ENCODE measurements at regions not wholly inside any gene's neighbourhood (a gene's known extent, or its start where the extent isn't known, plus 50 kb on each side); places are given as distances from the start of the nearest gene placed in this dataset.
A peak's percentile ranks its signal among the peaks of the same experiment; 100 is the strongest.

GRCh38 chr4:171142045-171142444 lies 671.2 kb upstream of the GALNTL6 start:
- Histone ChIP-seq H3K27ac (ENCODE audit: low read length) (no peak overlapping the region), H3K27me3 (replicated peaks; ENCODE audit: insufficient read depth, low read length) (no peaks in the 10 kb centered on the region), H3K4me2 (ENCODE audit: low read depth, low read length) (no peak overlapping the region), H3K9me3 (replicated peaks; ENCODE audit: insufficient read depth, low read length) (no peaks in the 10 kb centered on the region), H3K4me3 (ENCODE audit: low read length) (no peak overlapping the region), H3F3A (ENCODE audit: insufficient read depth, low read length) (no peaks in the 10 kb centered on the region), H4K20me1 (ENCODE audit: insufficient read depth, low read length) (no peaks in the 10 kb centered on the region), H3K4me1 (ENCODE audit: low read length) (no peaks in the 10 kb centered on the region), H3K36me3 (replicated peaks; ENCODE audit: insufficient read depth, low read length) (no peaks in the 10 kb centered on the region), H3K79me2 (ENCODE audit: low read length) (no peaks in the 10 kb centered on the region), H2AFZ (ENCODE audit: low read length) (no peak overlapping the region), H3K9ac (ENCODE audit: low read length) (no peak overlapping the region), H3K9me2 (replicated peaks; ENCODE audit: insufficient read depth, low read length) (no peaks in the 10 kb centered on the region)
- no peak for TF ChIP-seq EZH2phosphoT487 (IDR thresholded peaks at IDR 0.05; ENCODE audit: low read length)
- no peak for DNase-seq

GRCh38 chr4:171130256-171130801 lies 682.9 kb upstream of the GALNTL6 start:
- H3K9me2 ChIP-seq (replicated peaks; ENCODE audit: insufficient read depth, low read length) = no peaks in the 10 kb centered on the region
- H3K79me2 ChIP-seq (ENCODE audit: low read length) = no peaks in the 10 kb centered on the region
- H3K9me3 ChIP-seq (replicated peaks; ENCODE audit: insufficient read depth, low read length) = no peaks in the 10 kb centered on the region
- no peaks in the 10 kb centered on the region for H4K20me1 ChIP-seq (ENCODE audit: insufficient read depth, low read length)
- H3K27me3 ChIP-seq (replicated peaks; ENCODE audit: insufficient read depth, low read length) = no peaks in the 10 kb centered on the region
- no peak overlapping the region for H3K4me2 ChIP-seq (ENCODE audit: low read depth, low read length)
- H3K4me1 ChIP-seq (ENCODE audit: low read length) = 0 out of 2 replicates have a peak, but pooled peaks cover 3% of the 10 kb centered on the region
- no peak overlapping the region for H3K27ac ChIP-seq (ENCODE audit: low read length)
- H3K4me3 ChIP-seq (ENCODE audit: low read length) = no peak overlapping the region
- DNase-seq = peak; percentile 36
- H3K9ac ChIP-seq (ENCODE audit: low read length) = no peak overlapping the region
- no peak overlapping the region for H2AFZ ChIP-seq (ENCODE audit: low read length)
- H3F3A ChIP-seq (ENCODE audit: insufficient read depth, low read length) = no peaks in the 10 kb centered on the region
- TF ChIP-seq EZH2phosphoT487 (IDR thresholded peaks at IDR 0.05; ENCODE audit: low read length) (no peak), EZH2 (optimal IDR thresholded peaks at IDR 0.05; ENCODE audit: low read depth, low read length) (no peak), CTCF (IDR thresholded peaks at IDR 0.05; ENCODE audit: low read length) (no peak)
- H3K36me3 ChIP-seq (replicated peaks; ENCODE audit: insufficient read depth, low read length) = no peaks in the 10 kb centered on the region

GRCh38 chr4:171118091-171118490 lies 695.1 kb upstream of the GALNTL6 start:
- no peak overlapping the region for H3K9ac ChIP-seq (ENCODE audit: low read length)
- DNase-seq = no peak
- H3K4me2 ChIP-seq (ENCODE audit: low read depth, low read length) = no peak overlapping the region
- no peaks in the 10 kb centered on the region for H3K79me2 ChIP-seq (ENCODE audit: low read length)
- no peaks in the 10 kb centered on the region for H3K9me2 ChIP-seq (replicated peaks; ENCODE audit: insufficient read depth, low read length)
- no peak overlapping the region for H2AFZ ChIP-seq (ENCODE audit: low read length)
- H4K20me1 ChIP-seq (ENCODE audit: insufficient read depth, low read length) = no peaks in the 10 kb centered on the region
- TF ChIP-seq EZH2 (optimal IDR thresholded peaks at IDR 0.05; ENCODE audit: low read depth, low read length) (no peak), CTCF (IDR thresholded peaks at IDR 0.05; ENCODE audit: low read length) (no peak), EZH2phosphoT487 (IDR thresholded peaks at IDR 0.05; ENCODE audit: low read length) (no peak)
- no peaks in the 10 kb centered on the region for H3F3A ChIP-seq (ENCODE audit: insufficient read depth, low read length)
- H3K27me3 ChIP-seq (replicated peaks; ENCODE audit: insufficient read depth, low read length) = no peaks in the 10 kb centered on the region
- no peak overlapping the region for H3K27ac ChIP-seq (ENCODE audit: low read length)
- H3K9me3 ChIP-seq (replicated peaks; ENCODE audit: insufficient read depth, low read length) = no peaks in the 10 kb centered on the region
- H3K4me1 ChIP-seq (ENCODE audit: low read length) = no peaks in the 10 kb centered on the region
- H3K4me3 ChIP-seq (ENCODE audit: low read length) = no peak overlapping the region
- H3K36me3 ChIP-seq (replicated peaks; ENCODE audit: insufficient read depth, low read length) = no peaks in the 10 kb centered on the region

- no peak overlapping the region for H3K4me2 ChIP-seq (ENCODE audit: low read depth, low read length)
- H3K9me3 ChIP-seq (replicated peaks; ENCODE audit: insufficient read depth, low read length) = no peaks in the 10 kb centered on the region
- TF ChIP-seq EZH2 (optimal IDR thresholded peaks at IDR 0.05; ENCODE audit: low read depth, low read length) = no peak
- no peak for TF ChIP-seq EZH2phosphoT487 (IDR thresholded peaks at IDR 0.05; ENCODE audit: low read length)
- no peak for TF ChIP-seq CTCF (IDR thresholded peaks at IDR 0.05; ENCODE audit: low read length)
Measured at GRCh38 chr4:171117457-171117856, 695.7 kb upstream of the GALNTL6 start.

More at GRCh38 chr4:171117457-171117856, 695.7 kb upstream of the GALNTL6 start:
- H3K4me3 ChIP-seq (ENCODE audit: low read length) = no peak overlapping the region
- no peaks in the 10 kb centered on the region for H3K9me2 ChIP-seq (replicated peaks; ENCODE audit: insufficient read depth, low read length)
- no peak for DNase-seq
- no peak overlapping the region for H2AFZ ChIP-seq (ENCODE audit: low read length)
- H3K36me3 ChIP-seq (replicated peaks; ENCODE audit: insufficient read depth, low read length) = no peaks in the 10 kb centered on the region
- no peaks in the 10 kb centered on the region for H3K4me1 ChIP-seq (ENCODE audit: low read length)
- no peaks in the 10 kb centered on the region for H3F3A ChIP-seq (ENCODE audit: insufficient read depth, low read length)
- H3K27me3 ChIP-seq (replicated peaks; ENCODE audit: insufficient read depth, low read length) = no peaks in the 10 kb centered on the region
- H3K27ac ChIP-seq (ENCODE audit: low read length) = no peak overlapping the region
- no peak overlapping the region for H3K9ac ChIP-seq (ENCODE audit: low read length)
- H4K20me1 ChIP-seq (ENCODE audit: insufficient read depth, low read length) = no peaks in the 10 kb centered on the region
- no peaks in the 10 kb centered on the region for H3K79me2 ChIP-seq (ENCODE audit: low read length)
